Fibroblast of skin of left quadriceps (primary cell): ENCODE measurements at regions not wholly inside any gene's neighbourhood (a gene's known extent, or its start where the extent isn't known, plus 50 kb on each side); places are given as distances from the start of the nearest gene placed in this dataset.

ENCODE experiments used
- DNase-seq, 2 experiments: peaks; one replicate each; pipeline ENCODE4 v3.0.0-alpha.2; 2013; ENCODE audit warnings: low read depth in 2 of 2

DNA sequence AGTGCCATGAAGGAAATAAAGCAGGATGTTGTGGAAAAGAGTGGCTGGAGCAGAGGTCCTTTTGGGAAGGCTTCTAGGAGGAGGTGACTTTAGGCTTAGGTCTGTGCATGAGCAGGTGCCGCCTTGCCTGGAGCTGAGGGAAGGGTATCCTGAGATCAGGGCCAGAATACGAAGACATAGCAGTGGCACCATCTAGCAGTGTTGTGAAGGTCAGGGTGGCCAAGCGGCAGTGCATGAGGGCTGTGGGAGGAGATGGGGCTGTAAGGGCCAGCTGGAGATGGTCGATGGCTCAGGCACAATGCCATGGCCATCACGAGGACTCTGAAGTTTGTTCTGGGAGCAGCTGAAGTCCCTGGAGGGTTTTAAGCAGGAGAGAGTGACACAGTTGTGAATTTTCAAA lies 219.5 kb downstream of the PTPRU start:
- DNase-seq, result no peak

DNA sequence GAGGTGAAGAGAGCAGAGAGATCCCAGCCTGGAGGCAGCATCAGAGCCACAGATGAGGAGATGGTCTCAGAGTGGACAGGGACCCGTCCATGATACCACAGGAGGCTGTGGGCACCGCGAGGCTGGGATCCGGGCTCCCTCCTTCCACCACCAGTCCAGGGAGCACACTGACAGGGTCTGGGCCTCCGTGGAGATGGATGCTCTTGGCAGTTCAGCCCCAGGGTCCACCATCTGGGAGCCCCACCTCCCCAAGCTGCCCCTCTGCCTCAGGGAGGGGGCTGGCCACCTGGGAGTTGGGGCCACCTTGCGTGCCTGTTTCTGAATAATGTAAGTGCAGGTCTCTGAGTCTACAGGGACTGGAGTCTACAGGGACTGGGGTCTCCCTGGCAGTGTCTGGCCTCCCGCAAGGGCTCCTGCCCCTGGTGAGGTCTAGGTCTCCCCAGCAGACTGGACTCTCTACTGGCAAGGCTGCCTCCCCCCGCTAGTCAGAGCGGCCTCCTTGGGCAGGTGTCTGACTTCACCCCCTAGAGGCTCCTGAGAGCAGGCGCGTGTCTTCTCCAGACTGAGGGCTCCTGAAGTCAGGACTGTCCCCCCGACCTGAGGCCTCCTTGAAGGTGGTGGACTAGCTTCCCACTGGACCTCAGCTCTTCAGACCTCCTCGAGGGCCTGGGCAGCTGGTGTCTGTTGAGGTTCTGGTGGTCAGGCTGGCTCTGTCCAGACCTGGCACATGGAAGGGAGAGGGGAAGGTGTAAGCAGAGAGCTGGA lies 218.5 kb downstream of the PTPRU start:
- no peak for DNase-seq

DNA sequence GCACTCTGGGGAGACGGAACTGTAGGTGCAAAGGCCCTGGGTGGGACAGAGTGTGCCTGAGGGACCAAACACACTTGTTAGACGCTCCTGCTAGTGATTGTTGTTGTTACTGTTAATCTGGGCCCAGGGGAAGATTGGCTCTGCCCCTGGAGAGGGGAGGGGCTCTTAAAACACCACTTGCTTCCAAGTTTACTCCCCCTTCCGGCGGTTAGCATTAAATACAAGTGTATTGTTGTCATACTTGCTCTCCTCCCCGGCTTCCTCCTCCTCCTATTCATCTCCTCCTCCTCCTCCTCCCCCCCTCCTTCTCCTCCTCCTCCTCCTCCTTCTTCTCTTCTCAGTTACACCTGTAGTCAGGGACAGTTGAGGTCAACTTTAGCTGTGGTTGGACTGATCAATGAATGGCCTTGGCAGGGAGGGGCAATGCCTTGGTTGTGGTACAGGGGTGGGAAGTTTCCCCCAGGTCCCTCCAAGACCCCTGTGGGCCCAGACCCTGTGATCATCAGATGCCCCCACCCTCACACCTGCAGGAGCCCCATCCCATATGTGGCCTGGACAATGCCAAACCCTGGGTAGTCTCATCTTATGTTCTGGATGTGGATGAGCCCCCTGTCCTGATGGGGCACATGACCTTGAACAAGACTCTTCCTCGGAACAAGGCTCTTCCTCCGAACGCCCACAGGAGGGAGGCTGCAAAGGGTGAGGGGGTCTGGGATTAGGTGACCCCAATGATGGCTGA lies 217.3 kb downstream of the PTPRU start:
- DNase-seq, result peak; percentile 8 to 13

DNA sequence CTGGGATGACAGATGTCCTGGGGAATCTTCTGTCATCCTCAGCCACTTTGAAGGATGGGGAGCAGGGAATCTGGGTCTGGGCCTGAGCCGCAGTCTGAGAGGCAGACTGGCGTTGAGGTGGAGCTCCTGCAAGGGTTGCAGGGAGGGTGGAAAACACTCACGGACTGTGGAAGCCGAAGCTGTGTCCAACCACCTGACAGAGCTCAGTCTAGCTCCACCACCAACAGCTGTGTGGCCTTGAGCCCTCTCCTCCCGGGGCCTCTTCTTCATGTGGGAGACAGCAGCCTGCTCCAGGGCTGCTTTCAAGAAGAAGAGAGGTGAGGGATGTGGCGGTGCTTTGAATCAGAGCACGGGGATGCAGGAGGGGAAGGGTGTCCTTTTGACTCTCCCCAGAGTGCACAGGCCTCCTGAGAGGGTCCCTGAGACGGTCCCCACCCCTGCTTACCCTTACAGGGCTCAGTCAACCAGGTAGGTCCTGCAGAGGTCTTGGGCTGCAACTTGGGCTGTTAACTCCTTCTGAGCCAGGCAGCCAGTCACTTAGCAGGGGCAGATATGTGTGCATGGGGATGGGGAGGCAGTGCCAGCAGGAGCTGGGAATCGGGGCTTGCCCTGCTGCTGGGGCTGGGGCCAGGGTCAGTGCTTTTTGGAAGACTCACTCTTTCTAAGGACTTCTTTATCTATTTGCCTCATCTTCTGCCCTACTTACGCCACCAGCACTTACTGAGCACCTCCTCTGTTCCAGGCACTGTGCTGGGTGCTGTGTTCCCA lies 216.3 kb downstream of the PTPRU start:
- no peak for DNase-seq

DNA sequence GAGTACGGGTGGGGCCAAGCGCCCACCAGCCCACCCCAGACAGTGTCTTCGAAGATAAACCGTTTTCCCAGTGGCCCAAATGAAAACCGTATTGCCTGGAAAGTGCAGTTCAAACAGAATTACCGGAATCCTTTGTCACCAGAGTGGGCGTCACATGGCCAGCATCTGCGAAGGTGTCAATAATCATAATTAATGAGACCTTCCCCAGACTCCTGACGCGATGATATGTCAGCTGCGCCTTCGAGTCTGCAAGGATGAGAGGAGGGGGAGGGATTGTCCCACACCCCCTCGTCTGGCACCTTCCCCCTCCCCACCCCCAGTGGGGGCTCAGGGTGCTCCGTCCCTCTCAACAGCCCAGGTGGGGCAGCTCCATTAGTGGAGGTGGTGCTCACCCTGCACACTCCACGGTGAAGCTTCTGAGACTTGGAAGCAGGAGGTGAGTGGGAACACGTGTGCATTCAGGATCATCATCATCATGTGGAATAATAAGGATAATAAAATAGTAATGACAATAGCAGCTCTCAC lies 215.1 kb downstream of the PTPRU start:
- DNase-seq, result no peak

DNA sequence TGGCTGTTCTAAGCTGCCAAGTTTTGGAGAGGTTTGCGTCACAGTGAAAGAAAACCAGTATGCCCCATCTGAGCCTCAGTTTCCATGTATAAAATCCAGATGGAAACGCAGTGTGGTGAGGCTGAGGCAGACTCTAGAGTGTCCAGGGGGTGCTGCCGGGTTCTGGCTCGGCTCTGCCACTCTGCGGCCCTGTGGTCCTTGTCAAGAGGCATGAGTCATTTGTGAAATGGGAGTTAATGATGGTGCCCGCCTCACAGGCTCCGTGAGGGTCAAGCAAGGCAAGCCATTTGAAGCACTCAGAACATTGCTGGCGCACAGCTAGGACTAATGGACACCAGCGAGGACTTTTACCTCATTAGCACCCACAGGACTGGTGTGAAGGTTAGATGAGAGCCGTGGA lies 214.3 kb downstream of the PTPRU start:
- no peak for DNase-seq

DNA sequence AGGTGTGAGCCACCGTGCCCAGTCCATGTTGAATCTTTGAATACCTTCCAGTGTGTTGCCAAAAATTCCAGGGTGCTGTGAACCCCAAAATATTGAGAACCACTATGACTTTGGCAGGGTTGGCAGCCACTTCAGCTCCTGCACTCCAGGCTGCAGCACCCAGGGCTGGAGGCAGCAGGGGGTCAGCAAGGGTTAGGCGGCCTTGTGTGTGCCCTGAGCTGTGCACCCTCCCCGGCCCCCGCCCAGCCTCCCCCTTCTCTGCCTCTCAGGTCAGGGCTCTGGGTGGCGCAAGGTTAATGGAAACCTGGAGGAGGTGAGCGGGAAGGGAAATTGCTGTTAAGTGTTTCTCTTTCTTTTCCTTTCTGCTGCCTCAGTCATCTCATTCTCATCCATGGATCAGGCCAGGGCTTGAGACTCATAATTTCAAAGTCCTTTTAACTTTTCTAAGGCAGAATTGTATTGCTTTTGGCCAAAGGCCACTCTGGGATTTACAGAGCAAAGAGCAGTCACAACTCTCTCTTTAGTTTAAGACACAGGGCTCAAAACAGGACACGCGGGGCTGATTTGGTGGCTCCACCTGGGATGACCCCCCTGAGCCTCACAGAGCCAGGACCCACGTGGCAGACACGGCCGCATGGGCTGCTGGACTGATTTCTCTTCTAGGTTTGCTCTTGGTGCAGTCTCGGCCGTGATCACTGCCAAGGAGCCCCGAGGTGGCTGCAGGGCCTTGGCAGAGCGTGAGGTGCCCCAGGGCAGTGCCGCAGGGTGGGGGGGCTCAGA lies 212.3 kb downstream of the PTPRU start:
- DNase-seq, result no peak

DNA sequence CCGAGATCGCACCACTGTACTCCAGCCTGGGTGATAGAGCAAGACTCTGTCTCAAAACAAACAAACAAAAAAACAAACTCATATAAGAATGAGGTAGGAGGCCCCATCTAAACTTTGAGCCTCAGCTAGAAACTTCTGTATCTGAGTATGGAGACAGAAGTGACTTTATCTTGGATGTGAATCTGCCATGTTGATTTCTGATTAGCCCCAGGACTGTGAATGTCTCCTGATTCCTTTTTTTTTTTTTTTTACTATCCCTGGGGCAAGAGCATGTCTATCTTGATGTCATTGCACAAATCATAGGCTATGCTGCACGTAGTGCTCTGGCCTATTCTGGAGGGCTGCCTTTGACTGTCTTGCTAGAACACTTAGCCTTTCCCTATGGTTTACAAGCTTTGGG lies 211.0 kb downstream of the PTPRU start:
- no peak for DNase-seq

DNA sequence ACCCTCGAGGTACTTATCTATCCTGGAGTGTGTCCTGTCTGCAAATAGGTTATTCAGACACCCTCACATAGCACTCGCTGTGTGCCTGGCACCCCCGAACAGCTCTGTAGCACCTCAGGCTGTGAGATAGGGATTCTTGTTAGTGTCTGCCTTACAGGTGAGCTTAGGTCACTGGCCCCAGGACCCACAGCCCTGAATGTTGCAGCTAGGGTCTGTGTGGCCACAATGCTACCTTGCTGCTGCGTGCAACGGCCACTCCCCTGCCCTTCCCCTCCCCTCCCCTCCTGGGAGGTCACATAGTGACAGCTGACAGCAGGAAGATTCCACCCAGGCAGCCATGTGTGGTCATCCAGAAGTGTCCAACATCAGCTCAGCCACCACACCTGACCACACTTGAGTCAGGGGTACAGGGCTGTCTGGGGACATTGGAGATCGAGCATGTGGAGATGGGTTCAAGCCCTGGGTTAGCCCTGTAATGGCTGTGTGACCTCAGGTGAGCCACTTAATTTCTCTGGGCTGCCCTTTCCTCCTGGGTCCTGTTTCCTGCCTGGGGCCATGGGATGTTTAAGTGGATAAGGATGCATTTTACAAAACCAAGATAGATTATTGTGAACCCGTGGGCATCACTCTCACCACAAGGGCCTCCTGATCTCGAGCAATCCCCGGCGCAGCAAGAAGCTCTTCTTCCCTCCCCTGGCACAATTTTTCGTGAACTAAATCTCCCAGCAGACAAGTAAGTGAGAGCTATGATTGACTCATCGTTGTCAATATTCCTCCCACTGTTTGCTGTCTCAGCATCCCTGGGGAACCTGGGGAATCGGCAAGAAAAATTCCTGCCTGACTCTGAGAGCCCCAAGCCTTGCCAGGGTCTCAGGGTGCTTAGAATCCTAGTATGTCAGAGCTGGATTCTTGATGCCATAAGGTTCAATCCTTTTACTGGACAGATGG lies 208.7 kb downstream of the PTPRU start:
- DNase-seq, result no peak

DNA sequence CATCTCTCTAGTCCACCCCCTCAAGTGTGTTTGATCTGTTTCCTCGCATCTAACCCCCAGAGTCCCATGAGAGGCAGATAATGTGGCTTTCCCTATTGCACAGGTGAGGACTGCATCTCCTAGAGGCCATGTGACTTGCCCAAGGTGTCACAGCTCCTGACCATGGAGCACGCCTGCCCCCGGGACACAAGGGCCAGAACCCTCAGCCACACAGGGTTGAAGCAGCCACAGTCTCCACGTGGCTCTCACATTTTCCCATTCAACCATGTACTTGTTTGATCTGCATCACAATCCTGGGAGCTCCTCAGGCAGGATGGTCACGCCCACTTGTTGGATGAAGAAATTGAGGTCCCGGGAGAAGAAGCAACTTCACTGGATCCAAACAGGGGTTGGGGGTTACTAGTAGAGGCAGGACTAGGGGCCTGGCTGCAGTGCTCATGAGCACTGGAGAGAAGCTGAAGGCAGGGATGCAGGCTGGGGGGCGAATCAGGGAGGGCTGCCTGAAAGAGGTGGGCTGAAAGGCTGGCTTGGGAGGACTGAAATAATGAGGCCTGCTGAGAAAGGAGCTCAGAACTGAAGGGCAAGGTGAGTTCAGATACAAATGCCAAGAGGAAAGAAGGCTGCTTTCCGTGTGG lies 207.9 kb downstream of the PTPRU start:
- no peak for DNase-seq

DNA sequence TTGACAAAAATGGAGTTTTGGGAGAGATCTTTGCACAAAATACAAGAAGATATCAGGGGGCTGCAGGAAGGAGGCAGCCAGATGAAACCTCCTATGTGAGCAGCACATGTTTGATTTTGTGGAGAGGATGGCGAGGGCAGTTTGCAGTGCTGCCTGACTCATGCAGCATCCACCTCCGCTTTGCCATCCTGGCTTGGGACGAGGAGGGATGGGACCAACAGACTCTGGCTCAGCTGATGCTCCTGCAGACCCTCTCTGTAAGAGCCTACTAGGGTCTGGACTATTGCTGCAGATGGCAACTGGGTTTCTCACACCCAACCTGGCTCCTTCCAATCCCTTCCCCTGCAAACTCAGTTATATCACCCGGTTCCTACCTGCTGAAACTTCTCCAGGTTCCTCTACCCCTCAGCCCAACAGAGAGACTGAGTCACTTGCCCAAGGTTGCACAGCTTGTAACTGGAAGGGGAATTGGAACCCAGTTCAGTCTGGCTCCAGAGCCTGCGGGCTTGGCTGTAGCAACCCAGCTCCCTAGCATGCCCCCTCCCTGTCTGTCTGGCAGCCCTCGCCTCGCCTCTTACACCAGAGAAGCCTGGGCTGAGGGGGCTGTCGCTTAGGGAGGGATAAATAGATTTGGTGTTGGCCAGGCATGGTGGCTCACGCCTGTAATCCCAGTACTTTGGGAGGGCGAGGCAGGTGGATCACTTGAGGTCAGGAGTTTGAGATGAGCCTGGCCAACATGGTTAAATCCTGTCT lies 205.8 kb downstream of the PTPRU start:
- DNase-seq, result no peak

DNA sequence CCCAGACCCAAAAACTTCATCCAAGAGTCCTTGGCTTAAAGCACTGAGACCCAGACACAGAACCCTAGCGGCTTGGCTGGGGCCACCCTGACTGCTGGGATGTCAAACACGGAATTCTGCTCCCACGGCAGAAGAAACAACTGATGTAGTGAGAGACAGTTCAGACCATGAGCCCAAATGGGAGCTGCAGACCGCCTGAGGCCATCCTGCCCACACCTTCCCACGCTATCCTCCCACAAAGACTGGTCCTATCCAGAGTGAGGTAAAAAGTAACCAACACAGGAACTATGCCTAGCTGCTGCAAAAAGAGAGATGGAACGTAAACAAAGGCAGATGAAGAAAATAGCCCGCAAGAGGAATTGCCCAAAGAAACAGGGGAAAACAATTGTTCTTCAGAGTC lies 203.3 kb downstream of the PTPRU start:
- DNase-seq, result no peak

DNA sequence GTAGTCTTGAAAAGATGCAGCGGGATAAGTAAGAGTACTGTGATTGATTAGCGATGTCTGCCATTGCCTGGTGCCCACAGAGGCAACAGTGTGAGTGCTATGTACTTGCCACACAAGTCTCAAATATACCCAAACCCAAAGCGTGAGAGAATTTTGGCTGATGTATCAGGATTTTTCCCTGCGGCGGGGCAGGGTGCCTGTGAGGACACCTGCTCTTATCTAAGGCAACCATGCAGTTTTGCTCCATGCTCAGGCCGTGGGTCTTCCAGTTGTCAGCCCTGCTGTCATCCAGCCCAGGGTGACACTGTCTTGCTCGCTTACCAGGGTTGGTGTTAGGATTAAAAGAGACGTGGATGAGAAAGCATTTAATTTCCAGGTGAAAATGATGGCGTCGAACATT lies 202.7 kb downstream of the PTPRU start:
- no peak for DNase-seq

DNA sequence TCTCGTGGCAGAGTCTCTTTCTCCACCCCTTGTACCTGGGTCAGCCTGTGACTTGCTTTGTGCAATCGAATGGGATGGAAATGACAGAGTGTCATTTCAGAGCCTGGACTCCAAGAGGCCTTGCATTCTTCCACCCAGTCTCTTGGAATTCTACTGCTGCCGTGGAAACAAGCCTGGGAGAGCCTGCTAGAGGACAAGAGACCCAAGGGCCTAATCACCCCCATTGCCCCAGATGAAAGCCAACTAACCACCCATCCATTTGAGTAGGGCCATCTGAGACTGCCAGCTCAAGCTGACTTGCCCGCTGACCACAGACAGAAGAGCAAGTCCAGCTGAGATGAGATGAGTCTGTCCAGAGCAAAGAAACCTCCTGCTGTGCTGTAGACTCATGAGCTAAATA lies 201.6 kb downstream of the PTPRU start:
- no peak for DNase-seq

DNA sequence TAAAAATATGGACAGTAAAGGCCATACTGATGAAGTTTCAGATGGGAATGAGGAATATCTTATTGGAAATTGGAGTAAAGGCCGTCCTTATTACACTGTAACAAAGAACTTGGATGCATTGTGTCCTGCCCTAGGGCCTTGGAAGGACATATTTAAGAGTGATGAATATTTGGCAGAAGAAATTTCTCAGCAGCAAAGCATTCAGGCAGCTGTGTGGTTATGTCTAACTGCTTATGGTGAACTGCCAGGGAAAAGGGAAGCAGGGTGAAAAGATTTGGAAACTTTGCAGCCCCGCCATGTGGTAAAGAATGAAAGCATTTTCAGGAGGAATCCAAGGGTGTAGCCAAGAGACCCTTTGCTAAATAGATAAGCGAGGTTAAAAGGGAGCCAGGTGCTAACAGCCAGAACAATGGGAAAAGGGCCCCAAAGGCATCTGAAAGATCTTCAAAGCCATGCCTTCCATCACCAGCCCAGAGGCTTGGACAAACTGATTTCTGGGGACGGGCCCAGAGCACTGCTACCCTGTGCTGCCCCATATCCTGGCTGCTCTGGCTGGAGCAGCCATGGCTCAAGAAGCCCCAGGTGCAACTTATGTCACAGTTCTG lies 200.0 kb downstream of the PTPRU start:
- DNase-seq, result no peak

DNA sequence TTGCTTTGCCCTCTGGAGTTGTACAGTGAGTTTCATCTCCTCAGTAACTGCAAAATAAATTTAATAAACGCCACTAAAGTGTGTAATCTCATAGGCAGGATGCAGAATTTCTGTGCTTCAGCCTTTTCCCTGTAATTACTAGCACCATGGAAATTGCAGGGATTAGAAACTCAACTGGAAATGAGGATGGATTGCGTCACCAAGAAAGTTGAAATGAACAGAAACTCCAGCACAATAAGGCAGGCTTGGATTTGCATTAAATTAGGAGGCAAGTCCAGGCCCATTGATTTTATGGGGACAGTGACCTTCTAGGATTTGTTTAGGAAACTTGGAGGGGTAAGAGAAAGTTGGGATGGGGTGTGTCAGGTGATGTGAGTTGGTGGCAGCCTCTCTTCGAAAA lies 197.5 kb downstream of the PTPRU start:
- DNase-seq, result no peak

DNA sequence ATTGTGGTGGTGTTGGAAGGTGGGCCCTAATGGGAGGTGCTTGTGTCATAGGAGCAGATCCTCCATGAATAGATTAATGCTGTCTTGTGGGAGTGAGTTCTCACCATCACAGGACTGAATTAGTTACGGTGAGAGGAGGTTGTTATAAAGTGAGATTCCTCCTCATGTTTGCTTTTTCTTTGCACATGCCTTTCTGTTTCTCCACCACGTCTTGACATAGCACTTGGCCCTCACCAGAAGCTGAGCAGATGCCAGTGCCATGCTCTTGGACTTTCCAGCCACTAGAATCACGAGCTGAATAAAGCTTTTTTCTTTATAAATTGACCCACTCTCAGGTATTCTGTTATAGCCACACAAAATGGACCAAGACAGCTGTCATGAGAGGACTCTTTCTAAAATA lies 194.8 kb downstream of the PTPRU start:
- DNase-seq, result no peak

DNA sequence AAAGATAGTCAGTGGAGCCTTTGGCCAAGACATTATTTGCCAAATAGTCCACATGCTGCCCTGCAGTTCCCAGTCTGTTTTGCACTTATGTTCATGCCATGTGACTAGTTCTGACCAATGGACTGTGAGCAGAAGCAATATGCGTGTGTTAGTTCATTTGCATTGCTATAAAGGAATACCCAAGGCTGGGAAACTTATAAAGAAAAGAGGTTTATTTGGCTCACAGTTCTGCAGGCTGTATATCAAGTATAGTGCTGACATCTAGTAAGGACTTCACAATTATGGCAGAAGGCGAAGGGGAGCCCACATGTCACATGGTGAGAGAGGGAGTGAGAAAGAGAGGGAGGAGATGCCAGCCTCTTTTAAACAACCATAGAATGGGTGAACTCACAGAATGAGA lies 193.3 kb downstream of the PTPRU start:
- no peak for DNase-seq

DNA sequence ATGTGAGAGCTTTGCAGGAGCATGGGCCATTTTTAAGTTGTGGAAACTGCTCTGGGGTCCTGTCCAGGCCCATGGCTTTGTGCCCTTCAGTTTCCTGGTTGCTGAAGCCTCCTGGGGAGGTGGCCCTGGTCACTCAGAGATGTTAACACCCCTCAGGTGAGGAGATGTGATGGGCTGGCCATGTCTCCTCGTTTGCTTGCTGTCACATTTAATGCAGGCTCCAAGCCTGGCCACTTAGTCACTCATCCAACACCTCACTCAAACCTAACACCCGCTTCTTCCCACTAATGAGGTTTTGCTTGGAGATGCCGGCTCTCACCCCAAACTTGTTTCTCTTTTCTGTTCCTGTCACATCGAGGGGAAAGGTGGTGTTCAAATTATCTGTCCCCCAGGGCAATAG lies 192.7 kb downstream of the PTPRU start:
- DNase-seq, result no peak
